GM23248 (cell line): ENCODE measurements at regions not wholly inside any gene's neighbourhood (a gene's known extent, or its start where the extent isn't known, plus 50 kb on each side); places are given as distances from the start of the nearest gene placed in this dataset.

Source experiments
- EZH2 ChIP-seq: fragments of 200-600 bp; sonication (generic); IDR thresholded peaks from 2 replicates; pipeline ENCODE4 v1.6.1; 2018; ENCODE audit warnings: antibody characterized with exemption, mild to moderate bottlenecking; ENCODE audit not compliant: insufficient read depth, poor library complexity, severe bottlenecking
- EZH2phosphoT487 ChIP-seq: fragments of 200-600 bp; sonication (generic); IDR thresholded peaks from 2 replicates; pipeline ENCODE4 v1.6.1; 2018; ENCODE audit warnings: antibody characterized with exemption, moderate library complexity, mild to moderate bottlenecking, low read depth; ENCODE audit not compliant: insufficient read depth

DNA sequence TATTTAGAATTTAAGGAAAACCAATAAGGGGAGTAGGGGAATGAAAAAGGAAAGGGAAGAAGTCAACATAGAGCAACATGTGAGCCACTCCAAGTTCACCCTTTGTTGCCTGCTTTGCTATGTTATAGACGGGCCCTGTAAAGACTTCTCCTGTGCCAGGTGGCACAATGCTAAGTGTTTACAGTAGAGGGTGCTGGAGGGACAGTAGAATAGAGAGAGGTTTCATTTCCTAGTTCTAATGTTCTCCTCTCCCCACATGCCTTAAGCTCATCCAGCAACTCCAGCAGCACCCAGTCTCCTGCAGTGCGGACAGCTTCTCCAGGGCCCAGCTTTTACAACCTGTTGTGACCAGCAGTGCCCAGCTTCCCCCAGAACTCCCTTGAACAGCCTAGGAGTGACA is 468.0 kb downstream of the HS3ST3B1 start:
- TF ChIP-seq EZH2 (no peak), EZH2phosphoT487 (no peak)
